GM23338 (cell line): ENCODE measurements at regions not wholly inside any gene's neighbourhood (a gene's known extent, or its start where the extent isn't known, plus 50 kb on each side); places are given as distances from the start of the nearest gene placed in this dataset.
A peak's percentile ranks its signal among the peaks of the same experiment; 100 is the strongest.

Source experiments
- CREB1 ChIP-seq: fragments of 250-450 bp; sonication (Bioruptor Pico); IDR thresholded peaks from 2 replicates; pipeline ENCODE4 v1.5.0; 2020; ENCODE audit warnings: low read depth, mild to moderate bottlenecking, moderate library complexity
- CTCF ChIP-seq, 2 experiments: fragments of 200-600 bp in 1 of 2; sonication (generic) in 1 of 2; conservative IDR thresholded peaks; 2 replicates each; pipeline versions ENCODE4 v1.5.1 to v1.6.1; 2016 to 2017; ENCODE audit warnings: antibody characterized with exemption in 2 of 2, low read depth in 2 of 2, mild to moderate bottlenecking in 2 of 2, moderate library complexity in 1 of 2
- EZH2 ChIP-seq: fragments of 200-600 bp; sonication (generic); IDR thresholded peaks from one replicate; pipeline ENCODE4 v1.8.0; 2017; ENCODE audit warnings: antibody characterized with exemption, mild to moderate bottlenecking, low read depth; ENCODE audit not compliant: unreplicated experiment
- EZH2phosphoT487 ChIP-seq: fragments of 200-600 bp; sonication (generic); IDR thresholded peaks from one replicate; pipeline ENCODE4 v1.8.1; 2018; ENCODE audit warnings: antibody characterized with exemption; ENCODE audit not compliant: unreplicated experiment
- POLR2AphosphoS5 ChIP-seq: IDR thresholded peaks from 2 replicates; pipeline ENCODE4 v1.6.1; 2016; ENCODE audit warnings: antibody characterized with exemption, low read depth
- REST ChIP-seq: IDR thresholded peaks from one replicate; pipeline ENCODE4 v1.6.1; 2018; ENCODE audit warnings: antibody characterized with exemption; ENCODE audit not compliant: unreplicated experiment
- STAT1 ChIP-seq: IDR thresholded peaks from one replicate; pipeline ENCODE4 v1.6.1; 2016; ENCODE audit warnings: antibody characterized with exemption; ENCODE audit not compliant: unreplicated experiment
- ZNF114 ChIP-seq: fragments of 250-450 bp; sonication (Bioruptor Pico); IDR thresholded peaks from 2 replicates; pipeline ENCODE4 v1.5.0; 2020; ENCODE audit warnings: mild to moderate bottlenecking, moderate library complexity
- ZNF462 ChIP-seq: fragments of 250-450 bp; sonication (Bioruptor Pico); IDR thresholded peaks from 2 replicates; pipeline ENCODE4 v1.5.0; 2020; ENCODE audit warnings: mild to moderate bottlenecking, moderate library complexity

- TF ChIP-seq CTCF (conservative IDR thresholded peaks at IDR 0.05; ENCODE audit: low read depth in 2 of 2) (peak in 1 of 2 experiments; percentile 32; a peak in 2 of 4 replicates), REST (no peak), CREB1 (CRISPR knock-in tag) (no peak), EZH2phosphoT487 (no peak), POLR2AphosphoS5 (no peak), EZH2 (no peak), STAT1 (no peak), ZNF462 (CRISPR knock-in tag) (no peak), ZNF114 (no peak)
Observed at GRCh38 chr7:54215424-54215823, 326.8 kb upstream of the VSTM2A start.
